ENCODE measurements at regions not wholly inside any gene's neighbourhood (a gene's known extent, or its start where the extent isn't known, plus 50 kb on each side); places are given as distances from the start of the nearest gene placed in this dataset.
"Not testable (repeated sequence)": the region's sequence is repeated elsewhere in the genome, so short reads cannot be mapped to it uniquely, and the experiment has no call there.

DNA sequence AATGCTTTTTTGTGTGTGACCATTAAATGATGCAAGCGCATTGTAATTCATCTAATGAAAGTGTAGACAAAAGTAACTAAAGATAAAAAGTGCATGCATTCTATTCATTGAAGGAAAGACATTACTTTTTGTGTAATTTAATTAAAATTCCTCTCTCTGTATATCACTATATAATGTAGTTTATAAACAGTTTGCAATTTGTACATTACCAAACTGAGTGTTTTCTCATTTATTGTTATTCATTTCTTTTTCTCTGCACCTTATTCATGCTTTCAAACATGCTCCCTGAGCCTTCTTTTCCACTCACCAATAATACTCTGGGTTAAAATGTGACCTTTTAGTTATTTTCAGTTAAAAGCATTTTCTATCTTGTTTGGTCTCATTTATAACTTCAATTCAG lies 713.7 kb upstream of the AADAT start:
- DNase-seq (ENCODE audit: low spot score), result no peak

DNA sequence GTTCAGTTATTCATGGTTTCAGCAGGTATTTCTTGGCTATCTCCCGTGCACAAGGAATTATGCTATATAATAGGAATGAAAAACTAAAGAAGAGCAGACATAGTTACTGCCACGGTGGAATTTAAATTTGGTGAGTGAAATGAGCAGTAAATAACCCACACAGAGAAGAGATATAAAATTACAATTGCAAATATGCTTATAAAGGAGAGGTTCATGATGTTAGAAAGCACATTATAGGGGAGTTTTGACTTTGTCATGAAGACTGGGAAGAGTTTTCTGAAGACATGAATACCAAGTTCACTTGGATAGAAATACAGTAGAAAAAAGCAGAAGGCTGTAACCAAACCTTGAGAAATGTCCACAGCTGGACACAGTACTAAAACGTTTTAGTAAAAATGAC lies 712.0 kb upstream of the AADAT start:
- DNase-seq (ENCODE audit: low spot score), result no peak

DNA sequence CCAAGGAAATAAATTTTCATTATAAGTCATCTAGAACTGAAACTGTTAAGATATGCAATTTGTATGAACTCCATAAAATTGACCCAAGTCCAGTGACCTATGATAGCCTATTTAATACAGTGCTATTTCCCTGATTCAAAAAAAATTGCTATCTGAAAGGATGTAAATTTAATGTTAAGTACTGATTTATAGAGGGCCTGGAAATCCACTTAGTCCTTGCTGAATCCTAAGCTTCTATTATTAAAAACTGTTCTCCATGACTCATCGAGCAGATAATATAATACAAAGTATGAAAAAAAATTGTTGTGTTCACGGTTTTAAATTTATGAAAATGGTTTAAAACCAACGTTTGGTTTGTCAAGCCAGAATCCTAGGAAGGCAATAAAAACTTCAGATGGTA lies 704.8 kb upstream of the AADAT start:
- DNase-seq (ENCODE audit: low spot score), result no peak

DNA sequence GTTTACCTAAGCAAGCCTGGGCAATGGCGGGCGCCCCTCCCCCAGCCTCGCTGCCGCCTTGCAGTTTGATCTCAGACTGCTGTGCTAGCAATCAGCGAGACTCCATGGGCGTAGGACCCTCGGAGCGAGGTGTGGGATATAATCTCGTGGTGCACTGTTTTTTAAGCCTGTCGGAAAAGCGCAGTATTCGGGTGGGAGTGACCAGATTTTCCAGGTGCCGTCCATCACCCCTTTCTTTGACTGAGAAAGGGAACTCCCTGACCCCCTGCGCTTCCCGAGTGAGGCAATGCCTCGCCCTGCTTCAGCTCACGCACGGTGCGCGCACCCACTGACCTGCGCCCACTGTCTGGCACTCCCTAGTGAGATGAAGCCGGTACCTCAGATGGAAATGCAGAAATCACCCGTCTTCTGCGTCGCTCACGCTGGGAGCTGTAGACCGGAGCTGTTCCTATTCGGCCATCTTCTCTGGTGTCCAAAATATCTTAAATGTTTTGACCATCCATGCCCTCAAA lies 698.8 kb upstream of the AADAT start:
- not testable (repeated sequence) for DNase-seq (ENCODE audit: low spot score)

DNA sequence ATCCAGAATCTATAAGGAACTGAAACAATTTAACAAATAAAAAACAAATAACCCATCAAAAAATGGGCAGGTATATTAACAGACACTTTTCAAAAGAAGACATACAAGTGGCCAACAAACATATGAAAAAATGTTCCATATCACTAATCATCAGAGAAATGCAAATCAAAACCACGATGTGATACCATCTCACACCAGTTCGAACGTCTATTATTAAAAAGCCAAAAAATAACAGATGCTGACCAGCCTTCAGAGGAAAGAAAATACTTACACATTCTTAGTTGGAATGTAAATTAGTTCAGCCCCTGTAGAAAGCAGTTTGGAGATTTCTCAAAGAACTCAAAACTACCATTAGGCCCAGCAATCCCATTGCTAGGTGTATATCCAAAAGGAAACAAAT lies 687.9 kb upstream of the AADAT start:
- DNase-seq (ENCODE audit: low spot score), result no peak

GRCh38 chr4:170776983-170777382 lies 687.2 kb upstream of the AADAT start:
- DNase-seq (ENCODE audit: low spot score), result no peak

GRCh38 chr4:170775851-170776250 lies 686.1 kb upstream of the AADAT start:
- DNase-seq (ENCODE audit: low spot score), result no peak

GRCh38 chr4:170773709-170774273 lies 684.0 kb upstream of the AADAT start:
- DNase-seq (ENCODE audit: low spot score), result no peak

- DNase-seq (ENCODE audit: low spot score), result no peak
Observed at GRCh38 chr4:170772429-170772828, 682.7 kb upstream of the AADAT start.

DNA sequence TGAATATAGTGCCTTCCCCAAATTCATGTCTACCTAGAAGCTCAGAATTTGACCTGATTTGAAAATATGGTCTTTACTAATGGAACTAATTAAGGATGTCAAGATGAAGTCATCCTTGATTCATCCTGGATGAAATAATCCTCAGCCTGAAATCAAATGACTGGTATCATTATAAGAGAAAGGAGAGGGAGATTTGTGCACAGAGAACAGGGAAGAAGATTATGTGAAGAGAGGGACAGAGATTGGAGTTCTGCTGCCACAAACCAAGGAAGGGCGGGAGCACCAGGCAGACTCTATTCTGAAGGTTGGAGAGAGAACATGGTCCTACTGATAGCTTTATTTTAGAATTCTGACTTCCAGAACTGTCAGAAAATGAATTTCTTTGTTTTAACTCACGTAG lies 680.9 kb upstream of the AADAT start:
- DNase-seq (ENCODE audit: low spot score), result no peak

DNA sequence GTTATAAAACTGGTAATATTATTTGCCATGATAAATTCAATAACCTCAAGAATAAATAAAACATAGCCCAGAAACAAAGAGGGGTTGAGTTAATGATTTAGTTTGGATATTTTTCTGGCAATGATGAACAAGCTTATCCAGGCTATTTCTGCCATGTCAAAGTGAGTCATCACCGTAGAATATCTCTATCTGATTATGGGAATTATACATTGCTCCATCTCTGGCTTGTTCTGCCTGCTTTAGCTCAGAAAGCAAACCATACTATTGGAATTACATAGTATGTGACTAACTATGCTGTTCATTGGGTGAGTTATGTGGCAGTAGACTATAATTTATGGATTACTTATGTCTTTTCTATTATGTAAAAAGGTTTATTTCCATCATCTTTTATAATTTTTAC lies 680.1 kb upstream of the AADAT start:
- no peak for DNase-seq (ENCODE audit: low spot score)

DNA sequence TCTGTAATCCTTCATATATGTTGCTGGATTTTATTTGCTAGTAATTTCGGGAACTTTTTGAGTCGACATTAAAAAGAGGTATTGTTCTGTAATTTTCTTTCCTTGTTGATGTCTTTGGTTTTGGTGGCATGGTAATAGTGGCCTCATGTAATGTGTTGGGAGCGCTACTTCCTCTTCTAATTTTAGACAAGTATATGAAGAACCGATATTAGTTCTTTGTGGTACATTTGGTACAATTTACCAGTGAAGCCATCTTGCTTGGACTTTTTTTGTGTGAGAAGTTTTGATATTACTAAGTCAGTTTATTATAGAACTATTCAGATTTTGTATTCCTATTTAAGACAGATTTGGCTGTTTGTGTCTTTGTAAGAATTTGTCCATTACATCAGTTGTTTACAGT lies 669.2 kb upstream of the AADAT start:
- DNase-seq (ENCODE audit: low spot score), result no peak

- no peak for DNase-seq (ENCODE audit: low spot score)
Observed at GRCh38 chr4:170750519-170750918, 660.8 kb upstream of the AADAT start.

DNA sequence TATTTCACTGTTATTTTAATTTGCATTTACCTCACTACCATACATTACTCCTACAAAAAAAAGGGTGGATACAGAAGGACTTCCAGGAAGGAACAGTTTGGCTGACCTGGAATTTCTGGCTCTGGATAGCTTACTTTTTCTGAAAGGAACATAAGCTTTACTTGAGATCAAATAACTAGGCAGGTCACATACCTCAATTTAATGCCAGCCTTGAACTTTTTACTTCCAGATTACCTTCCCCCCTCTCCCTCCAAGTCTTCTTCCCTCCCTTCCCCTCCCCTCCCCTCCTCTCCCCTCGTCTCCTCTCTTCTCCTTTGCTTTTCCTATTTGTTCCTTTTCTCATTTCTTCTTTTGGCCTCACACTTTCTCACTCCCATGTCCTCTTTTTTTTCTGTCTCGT lies 659.2 kb upstream of the AADAT start:
- DNase-seq (ENCODE audit: low spot score), result no peak

DNA sequence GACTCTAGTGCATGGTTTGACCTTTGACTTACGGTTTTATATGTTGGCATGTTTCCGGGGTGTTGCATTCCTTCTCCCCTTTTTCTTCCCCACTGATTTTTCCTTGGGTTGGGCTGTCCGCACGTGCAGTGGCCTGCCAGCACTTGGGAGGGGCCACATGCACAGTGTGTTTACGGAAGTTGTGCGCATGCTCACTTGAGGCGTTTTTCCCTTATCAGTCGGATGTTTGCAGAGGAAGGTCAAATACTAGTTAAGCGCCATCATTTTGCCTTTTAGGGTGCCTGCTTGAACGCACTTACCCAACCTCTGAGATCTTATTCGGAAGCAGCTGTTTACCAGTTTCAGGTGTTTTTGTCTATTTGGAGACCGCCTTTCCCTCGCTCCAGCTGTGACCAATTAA lies 653.9 kb upstream of the AADAT start:
- DNase-seq (ENCODE audit: low spot score), result no peak

DNA sequence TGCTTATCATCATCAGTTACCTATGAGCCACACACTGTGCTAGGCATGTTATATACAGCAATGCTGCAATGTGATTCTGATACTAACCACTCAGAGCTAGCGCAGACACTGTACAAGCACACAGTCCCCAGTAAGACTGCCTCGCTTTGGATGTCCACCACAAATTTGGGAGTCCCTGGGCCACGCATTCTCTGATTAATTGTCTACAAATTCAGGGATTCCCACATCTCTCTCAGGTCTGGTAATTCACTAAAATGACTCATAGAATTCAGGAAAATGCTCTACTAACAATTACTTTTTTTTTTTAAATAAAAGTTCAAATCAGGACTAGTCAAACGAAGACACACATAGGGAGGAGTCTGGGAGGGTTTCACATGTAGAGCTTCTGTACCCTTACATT lies 652.1 kb upstream of the AADAT start:
- no peak for DNase-seq (ENCODE audit: low spot score)

- DNase-seq (ENCODE audit: low spot score), result no peak
Observed at GRCh38 chr4:170736710-170737109, 647.0 kb upstream of the AADAT start.

DNA sequence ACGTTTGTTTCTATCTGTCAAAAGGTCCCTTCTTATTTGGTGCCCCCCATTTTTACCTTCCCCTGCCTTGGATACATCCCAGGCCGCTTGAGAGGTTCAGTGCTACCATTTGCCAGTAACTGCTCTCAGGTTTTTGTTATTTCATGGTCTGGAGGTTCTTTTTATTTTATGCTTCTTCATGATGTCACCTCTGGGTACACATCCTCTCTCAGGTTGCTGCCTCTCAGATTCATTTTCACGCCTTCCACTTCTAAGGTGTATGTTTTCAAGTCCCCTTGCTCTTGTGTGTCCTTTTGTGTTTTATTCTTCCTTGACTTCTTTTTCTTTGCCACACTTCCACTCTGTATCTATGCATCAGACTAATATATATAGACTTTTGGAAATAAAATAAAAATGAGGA lies 640.1 kb upstream of the AADAT start:
- DNase-seq (ENCODE audit: low spot score), result no peak

DNA sequence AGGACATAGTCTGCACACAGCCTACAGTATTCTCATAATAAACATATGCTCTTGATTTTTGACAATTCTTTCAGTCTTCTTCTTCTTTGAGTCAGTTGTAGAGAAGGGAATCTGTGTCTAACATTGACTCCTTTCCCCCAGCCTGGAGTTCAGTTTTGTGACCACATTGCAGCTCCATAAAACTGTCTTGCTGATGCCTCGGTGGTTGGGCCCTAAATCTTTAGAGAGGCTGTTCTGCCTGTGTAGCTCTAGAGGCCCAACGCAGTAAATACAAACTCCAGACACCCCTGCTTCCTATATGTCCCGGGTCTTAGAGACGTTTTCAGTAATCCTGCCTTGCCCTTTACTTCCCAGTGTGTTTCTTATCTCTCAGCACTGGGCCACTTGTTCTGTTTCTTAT lies 639.5 kb upstream of the AADAT start:
- DNase-seq (ENCODE audit: low spot score), result no peak

- no peak for DNase-seq (ENCODE audit: low spot score)
Observed at GRCh38 chr4:170724191-170724590, 634.4 kb upstream of the AADAT start.

DNA sequence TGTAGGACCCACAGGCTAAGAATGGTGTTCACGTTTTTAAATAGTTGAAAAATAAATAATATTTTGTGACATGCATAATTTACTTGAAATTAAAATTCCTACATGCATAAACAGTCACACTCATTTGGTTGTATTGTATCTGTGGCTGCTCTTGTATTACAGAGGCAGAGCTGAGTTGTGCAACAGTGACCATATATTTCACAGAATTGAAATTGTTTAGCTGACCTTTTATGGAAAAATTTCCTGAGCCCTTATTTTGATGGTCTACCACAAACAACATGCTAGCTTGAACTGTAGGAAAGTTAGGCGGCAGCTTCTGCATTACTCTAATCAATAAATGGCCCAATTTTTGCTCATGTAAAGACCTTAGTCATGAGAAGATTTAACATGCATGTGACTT lies 633.4 kb upstream of the AADAT start:
- no peak for DNase-seq (ENCODE audit: low spot score)

GRCh38 chr4:170721812-170722373 lies 632.1 kb upstream of the AADAT start:
- DNase-seq (ENCODE audit: low spot score), result no peak

- DNase-seq (ENCODE audit: low spot score), result no peak
Observed at GRCh38 chr4:170716868-170717267, 627.1 kb upstream of the AADAT start.

GRCh38 chr4:170705907-170706306 lies 616.2 kb upstream of the AADAT start:
- DNase-seq (ENCODE audit: low spot score), result no peak
